ENCODE measurements at regions not wholly inside any gene's neighbourhood (a gene's known extent, or its start where the extent isn't known, plus 50 kb on each side); places are given as distances from the start of the nearest gene placed in this dataset.

- no peak overlapping the region for H3K27ac ChIP-seq
- no peak overlapping the region for H3K4me3 ChIP-seq
- H3K9me3 ChIP-seq, result no peaks in the 10 kb centered on the region
- H3K36me3 ChIP-seq, result no peaks in the 10 kb centered on the region
- intact Hi-C loops (cut with DNase I), result no loop called here
- no peaks in the 10 kb centered on the region for H3K27me3 ChIP-seq
- no peaks in the 10 kb centered on the region for H3K4me1 ChIP-seq
- TF ChIP-seq CTCF (IDR thresholded peaks at IDR 0.05), result no peak
- DNase-seq (ENCODE audit: low spot score in 2 of 2), result no peak
These were observed 294.3 kb downstream of the KCNJ3 start for GRCh38 chr2:154992826-154993225.

- no peak for TF ChIP-seq CTCF (IDR thresholded peaks at IDR 0.05)
- Histone ChIP-seq H3K9me3 (no peaks in the 10 kb centered on the region), H3K27me3 (no peaks in the 10 kb centered on the region), H3K36me3 (no peaks in the 10 kb centered on the region), H3K27ac (no peak overlapping the region), H3K4me3 (no peak overlapping the region), H3K4me1 (no peaks in the 10 kb centered on the region)
- intact Hi-C loops (cut with DNase I), result no loop called here
- DNase-seq (ENCODE audit: low spot score in 2 of 2), result no peak
These were observed 280.2 kb downstream of the KCNJ3 start for GRCh38 chr2:154978710-154979109.

- H3K27ac ChIP-seq, result no peak overlapping the region
- H3K4me3 ChIP-seq, result no peak overlapping the region
- H3K9me3 ChIP-seq, result no peaks in the 10 kb centered on the region
- no peak for DNase-seq (ENCODE audit: low spot score in 2 of 2)
- intact Hi-C loops (cut with DNase I), result no loop called here
- no peaks in the 10 kb centered on the region for H3K36me3 ChIP-seq
- no peaks in the 10 kb centered on the region for H3K27me3 ChIP-seq
- no peak for TF ChIP-seq CTCF (IDR thresholded peaks at IDR 0.05)
- no peaks in the 10 kb centered on the region for H3K4me1 ChIP-seq
These were observed 279.7 kb downstream of the KCNJ3 start for GRCh38 chr2:154978244-154978643.

GRCh38 chr2:154974041-154974440 is 275.5 kb downstream of the KCNJ3 start:
- Histone ChIP-seq H3K4me3 (no peak overlapping the region), H3K36me3 (no peaks in the 10 kb centered on the region), H3K4me1 (no peaks in the 10 kb centered on the region), H3K9me3 (no peaks in the 10 kb centered on the region), H3K27me3 (no peaks in the 10 kb centered on the region), H3K27ac (no peak overlapping the region)
- no peak for TF ChIP-seq CTCF (IDR thresholded peaks at IDR 0.05)
- DNase-seq (ENCODE audit: low spot score in 2 of 2), result no peak
- intact Hi-C loops (cut with DNase I), result no loop called here

GRCh38 chr2:154963511-154963910 is 265.0 kb downstream of the KCNJ3 start:
- H3K4me3 ChIP-seq, result no peak overlapping the region
- no peaks in the 10 kb centered on the region for H3K36me3 ChIP-seq
- H3K27me3 ChIP-seq, result no peaks in the 10 kb centered on the region
- no peaks in the 10 kb centered on the region for H3K4me1 ChIP-seq
- intact Hi-C loops (cut with DNase I), result no loop called here
- no peak for DNase-seq (ENCODE audit: low spot score in 2 of 2)
- H3K9me3 ChIP-seq, result no peaks in the 10 kb centered on the region
- H3K27ac ChIP-seq, result no peak overlapping the region
- TF ChIP-seq CTCF (IDR thresholded peaks at IDR 0.05), result no peak

GRCh38 chr2:154961676-154962075 is 263.2 kb downstream of the KCNJ3 start:
- Histone ChIP-seq H3K36me3 (no peaks in the 10 kb centered on the region), H3K27me3 (no peaks in the 10 kb centered on the region), H3K4me3 (no peak overlapping the region), H3K9me3 (no peaks in the 10 kb centered on the region), H3K4me1 (no peaks in the 10 kb centered on the region), H3K27ac (no peak overlapping the region)
- intact Hi-C loops (cut with DNase I), result no loop called here
- TF ChIP-seq CTCF (IDR thresholded peaks at IDR 0.05), result no peak
- DNase-seq (ENCODE audit: low spot score in 2 of 2), result no peak
